WTC11 (cell line): ENCODE measurements at regions not wholly inside any gene's neighbourhood (a gene's known extent, or its start where the extent isn't known, plus 50 kb on each side); places are given as distances from the start of the nearest gene placed in this dataset.

Experiments used
- FOXJ3 ChIP-seq: sonication (generic); formaldehyde crosslinking; IDR thresholded peaks from 2 replicates; pipeline ENCODE4 v1.9.0; 2021; ENCODE audit warnings: missing genetic modification reagents, mild to moderate bottlenecking, borderline replicate concordance
- TF ChIP-seq, protein P1 (sequence below): fragments of 200-600 bp; IDR thresholded peaks from 2 replicates; pipeline ENCODE4 v1.8.0; 2022; ENCODE audit warnings: antibody characterized with exemption
- TF ChIP-seq, protein P2 (sequence below): sonication (generic); formaldehyde crosslinking; IDR thresholded peaks from 2 replicates; pipeline ENCODE4 v1.8.0; 2022; ENCODE audit warnings: mild to moderate bottlenecking, missing genetic modification reagents
- TF ChIP-seq, protein P3 (sequence below): sonication (generic); formaldehyde crosslinking; IDR thresholded peaks from 2 replicates; pipeline ENCODE4 v1.8.0; 2022; ENCODE audit warnings: mild to moderate bottlenecking, missing genetic modification reagents
- TF ChIP-seq, protein P4 (sequence below): sonication (generic); formaldehyde crosslinking; conservative IDR thresholded peaks from 2 replicates; pipeline ENCODE4 v1.8.1; 2022; ENCODE audit warnings: mild to moderate bottlenecking, missing genetic modification reagents

DNA sequence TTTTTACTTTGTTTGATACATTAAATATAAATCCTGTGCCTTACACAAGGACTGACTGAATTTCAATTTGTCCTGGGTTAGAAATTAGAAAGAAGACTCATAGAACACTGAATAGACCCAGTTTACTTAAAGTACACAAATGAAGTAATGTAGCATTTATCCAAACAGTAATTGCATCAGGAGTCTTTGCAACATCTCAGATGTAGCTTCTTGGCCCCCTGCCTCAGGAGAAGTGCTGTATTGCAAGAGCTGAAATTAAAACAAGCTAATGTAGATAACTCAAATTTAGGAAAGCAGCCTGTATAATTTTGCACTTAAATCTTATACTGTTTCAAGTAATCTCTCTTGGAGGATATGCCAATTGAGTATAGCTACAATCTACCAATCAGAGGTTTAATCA, 54.3 kb upstream of the KCND2 start:
- TF ChIP-seq, protein P1, sequence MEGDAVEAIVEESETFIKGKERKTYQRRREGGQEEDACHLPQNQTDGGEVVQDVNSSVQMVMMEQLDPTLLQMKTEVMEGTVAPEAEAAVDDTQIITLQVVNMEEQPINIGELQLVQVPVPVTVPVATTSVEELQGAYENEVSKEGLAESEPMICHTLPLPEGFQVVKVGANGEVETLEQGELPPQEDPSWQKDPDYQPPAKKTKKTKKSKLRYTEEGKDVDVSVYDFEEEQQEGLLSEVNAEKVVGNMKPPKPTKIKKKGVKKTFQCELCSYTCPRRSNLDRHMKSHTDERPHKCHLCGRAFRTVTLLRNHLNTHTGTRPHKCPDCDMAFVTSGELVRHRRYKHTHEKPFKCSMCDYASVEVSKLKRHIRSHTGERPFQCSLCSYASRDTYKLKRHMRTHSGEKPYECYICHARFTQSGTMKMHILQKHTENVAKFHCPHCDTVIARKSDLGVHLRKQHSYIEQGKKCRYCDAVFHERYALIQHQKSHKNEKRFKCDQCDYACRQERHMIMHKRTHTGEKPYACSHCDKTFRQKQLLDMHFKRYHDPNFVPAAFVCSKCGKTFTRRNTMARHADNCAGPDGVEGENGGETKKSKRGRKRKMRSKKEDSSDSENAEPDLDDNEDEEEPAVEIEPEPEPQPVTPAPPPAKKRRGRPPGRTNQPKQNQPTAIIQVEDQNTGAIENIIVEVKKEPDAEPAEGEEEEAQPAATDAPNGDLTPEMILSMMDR: no peak
- TF ChIP-seq, protein P2, sequence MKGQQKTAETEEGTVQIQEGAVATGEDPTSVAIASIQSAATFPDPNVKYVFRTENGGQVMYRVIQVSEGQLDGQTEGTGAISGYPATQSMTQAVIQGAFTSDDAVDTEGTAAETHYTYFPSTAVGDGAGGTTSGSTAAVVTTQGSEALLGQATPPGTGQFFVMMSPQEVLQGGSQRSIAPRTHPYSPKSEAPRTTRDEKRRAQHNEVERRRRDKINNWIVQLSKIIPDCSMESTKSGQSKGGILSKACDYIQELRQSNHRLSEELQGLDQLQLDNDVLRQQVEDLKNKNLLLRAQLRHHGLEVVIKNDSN: no peak
- TF ChIP-seq, protein P3, sequence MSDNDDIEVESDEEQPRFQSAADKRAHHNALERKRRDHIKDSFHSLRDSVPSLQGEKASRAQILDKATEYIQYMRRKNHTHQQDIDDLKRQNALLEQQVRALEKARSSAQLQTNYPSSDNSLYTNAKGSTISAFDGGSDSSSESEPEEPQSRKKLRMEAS (CRISPR knock-in tag): no peak
- TF ChIP-seq, protein P4, sequence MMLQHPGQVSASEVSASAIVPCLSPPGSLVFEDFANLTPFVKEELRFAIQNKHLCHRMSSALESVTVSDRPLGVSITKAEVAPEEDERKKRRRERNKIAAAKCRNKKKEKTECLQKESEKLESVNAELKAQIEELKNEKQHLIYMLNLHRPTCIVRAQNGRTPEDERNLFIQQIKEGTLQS (CRISPR knock-in tag): no peak
- TF ChIP-seq FOXJ3 (CRISPR knock-in tag): no peak
